Stimulated activated CD4-positive, alpha-beta T cell treated with anti-CD3 and anti-CD28 coated beads, Interleukin-12 subunit alpha, Interleukin-12 subunit beta, amount 100 ng/mL, for 4 hours (primary cell): ENCODE measurements at regions not wholly inside any gene's neighbourhood (a gene's known extent, or its start where the extent isn't known, plus 50 kb on each side); places are given as distances from the start of the nearest gene placed in this dataset.
"Not testable (repeated sequence)": the region's sequence is repeated elsewhere in the genome, so short reads cannot be mapped to it uniquely, and the experiment has no call there.

Source experiments
- DNase-seq: peaks from one replicate; pipeline ENCODE4 v3.0.0-alpha.2; 2020

DNA sequence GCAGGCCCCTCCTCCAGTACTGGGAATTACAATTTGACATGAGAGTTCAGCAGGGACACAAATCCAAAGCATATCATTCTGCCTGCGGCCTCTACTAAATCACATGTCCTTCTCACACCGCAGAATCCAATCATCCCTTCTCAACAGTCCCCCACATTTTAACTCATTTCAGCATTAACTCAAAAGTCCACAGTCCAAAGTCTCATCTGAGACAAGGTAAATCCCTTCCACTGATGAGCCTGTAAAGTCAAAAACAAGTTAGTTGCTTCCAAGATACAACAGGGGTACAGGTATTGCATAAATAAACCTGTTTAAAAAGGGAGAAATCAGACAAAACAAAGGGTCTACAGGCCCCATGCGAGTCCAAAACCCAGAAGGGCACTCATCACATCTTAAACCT lies 64.0 kb downstream of the EBNA1BP2 start:
- DNase-seq = no peak

- no peak for DNase-seq
These were observed 64.4 kb downstream of the EBNA1BP2 start for GRCh38 chr1:43107664-43108063.

GRCh38 chr1:43104027-43104763 lies 67.9 kb downstream of the EBNA1BP2 start:
- no peak for DNase-seq

GRCh38 chr1:43101061-43101460 lies 71.0 kb downstream of the EBNA1BP2 start:
- no peak for DNase-seq

DNA sequence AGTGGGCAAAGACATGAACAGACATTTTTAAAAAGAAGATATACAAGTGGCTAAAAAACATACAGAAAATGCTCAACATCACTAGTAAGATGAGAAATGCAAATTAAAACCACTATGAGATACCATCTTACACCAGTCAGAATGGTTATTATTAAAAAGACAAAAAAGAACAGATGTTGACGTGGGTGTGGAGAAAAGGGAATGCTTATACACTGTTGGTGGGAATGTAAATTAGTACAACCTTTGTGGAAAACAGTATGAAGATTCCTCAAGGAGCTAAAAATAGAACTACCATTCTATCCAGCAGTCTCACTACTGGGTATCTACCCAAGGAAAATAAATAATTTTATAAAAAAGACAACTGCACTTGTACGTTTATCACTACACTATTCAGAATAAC lies 73.9 kb downstream of the EBNA1BP2 start:
- DNase-seq = no peak

GRCh38 chr1:43096528-43096927 lies 75.6 kb downstream of the EBNA1BP2 start:
- not testable (repeated sequence) for DNase-seq

GRCh38 chr1:43090812-43091211 lies 81.3 kb downstream of the EBNA1BP2 start:
- DNase-seq = not testable (repeated sequence)

DNA sequence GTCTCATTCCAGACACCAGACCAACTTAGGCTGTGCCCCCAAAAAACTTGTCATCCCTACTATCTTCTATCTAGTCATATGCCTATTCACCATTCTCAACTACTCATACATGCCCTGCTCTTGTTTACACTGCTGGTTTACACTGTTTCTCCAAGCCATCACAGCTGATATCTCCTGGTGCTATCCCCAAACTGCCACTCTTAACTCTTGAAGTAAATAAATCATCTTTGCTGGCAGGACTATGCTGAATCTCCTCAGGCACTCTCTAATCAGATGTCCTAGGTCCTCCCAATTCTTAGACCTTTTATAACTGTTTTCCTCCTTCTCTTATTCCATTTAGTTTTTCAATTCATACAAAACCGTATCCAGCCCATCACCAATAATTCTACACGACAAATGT lies 81.9 kb downstream of the EBNA1BP2 start:
- DNase-seq = not testable (repeated sequence)

DNA sequence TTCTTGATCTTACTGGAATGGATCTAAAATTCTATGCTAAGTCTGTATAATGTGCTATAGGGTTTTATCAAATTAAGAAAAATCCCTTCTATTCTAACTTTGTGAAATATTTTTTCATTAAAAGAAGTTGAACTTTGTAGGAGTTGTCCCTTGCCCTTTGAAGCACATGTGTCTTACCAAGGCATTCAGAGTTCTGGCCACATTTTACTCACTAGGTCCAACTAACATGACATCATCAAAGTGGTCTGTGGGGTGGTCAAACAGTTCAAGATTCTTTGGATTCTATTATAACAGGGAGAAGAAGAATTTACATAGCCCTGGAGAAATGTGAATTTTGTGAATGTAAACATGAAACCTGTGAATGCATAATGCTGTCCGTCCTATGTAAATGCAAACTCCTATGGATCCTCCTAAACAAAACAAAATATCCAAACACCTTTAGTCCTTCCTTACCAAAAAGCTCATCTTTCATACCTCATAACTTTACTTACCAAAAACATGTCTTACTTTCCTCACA lies 88.7 kb downstream of the EBNA1BP2 start:
- no peak for DNase-seq

DNA sequence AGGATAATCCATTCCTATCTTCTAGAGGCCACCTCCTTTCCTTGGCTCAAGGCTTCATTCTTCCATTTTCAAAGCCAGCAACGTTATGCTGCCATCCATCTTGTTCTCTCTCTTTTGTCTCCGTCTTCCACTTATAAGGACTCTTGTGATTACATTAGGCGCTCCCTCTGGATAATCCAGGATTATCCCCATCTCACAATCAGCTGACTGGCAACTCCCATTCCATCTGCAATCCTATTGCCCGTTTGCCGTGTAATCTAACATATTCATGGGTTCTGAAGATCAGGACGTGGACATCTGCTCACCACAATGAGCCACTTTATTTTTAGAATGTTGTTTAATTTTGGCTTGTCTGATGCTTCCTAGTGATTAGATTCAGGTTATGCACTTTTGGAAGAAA lies 89.3 kb downstream of the EBNA1BP2 start:
- no peak for DNase-seq

- no peak for DNase-seq
These were observed 94.8 kb downstream of the EBNA1BP2 start for GRCh38 chr1:43077273-43077672.

- DNase-seq = no peak
These were observed 97.4 kb downstream of the EBNA1BP2 start for GRCh38 chr1:43074709-43075108.

GRCh38 chr1:43074244-43074643 lies 97.8 kb downstream of the EBNA1BP2 start:
- no peak for DNase-seq

GRCh38 chr1:43073490-43074230 lies 98.4 kb downstream of the EBNA1BP2 start:
- peak; percentile 61 for DNase-seq

DNA sequence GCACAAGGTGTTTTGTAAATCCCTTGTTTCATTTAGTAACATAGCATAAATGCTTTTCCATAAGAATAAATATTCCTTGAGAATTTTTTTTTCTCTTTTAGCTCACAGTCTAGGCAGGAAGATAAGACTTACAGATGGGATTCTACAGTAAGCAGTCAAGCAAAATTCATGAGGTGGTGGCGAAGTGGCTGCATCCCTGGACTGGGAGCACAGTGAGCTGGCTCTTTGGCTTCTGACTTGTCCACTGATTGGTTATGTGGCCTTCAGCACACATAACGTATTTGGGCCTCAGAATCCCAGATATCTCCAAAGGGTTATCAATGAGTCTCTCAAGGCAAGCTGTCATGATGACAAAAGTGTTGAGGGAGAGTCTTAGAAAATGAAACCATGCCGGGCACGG lies 99.8 kb downstream of the EBNA1BP2 start:
- DNase-seq = no peak

GRCh38 chr1:43071241-43071640 lies 100.8 kb downstream of the EBNA1BP2 start:
- DNase-seq = no peak

GRCh38 chr1:43069461-43070050 lies 102.5 kb downstream of the EBNA1BP2 start:
- DNase-seq = no peak

DNA sequence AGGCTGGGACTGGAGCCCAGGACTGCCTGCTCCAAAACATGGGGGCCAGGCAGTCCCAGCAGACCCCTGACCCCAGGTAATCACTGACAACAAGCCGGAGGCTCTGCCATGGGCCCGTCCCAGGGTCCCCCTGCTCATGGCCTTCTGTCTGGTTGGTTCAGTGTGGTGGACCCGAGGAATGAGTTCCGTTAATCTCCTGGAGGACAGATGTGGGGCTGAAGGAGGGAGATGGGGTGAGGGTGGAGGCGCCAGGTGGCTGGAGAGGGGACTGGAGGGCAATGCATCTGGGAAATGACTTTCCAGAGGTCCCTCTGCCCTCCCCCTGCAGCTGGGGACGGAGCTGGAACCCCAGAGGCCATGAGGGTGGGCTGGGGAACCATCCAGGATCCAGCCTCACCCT lies 103.2 kb downstream of the EBNA1BP2 start:
- no peak for DNase-seq

GRCh38 chr1:43067977-43068751 lies 103.9 kb downstream of the EBNA1BP2 start:
- DNase-seq = no peak

DNA sequence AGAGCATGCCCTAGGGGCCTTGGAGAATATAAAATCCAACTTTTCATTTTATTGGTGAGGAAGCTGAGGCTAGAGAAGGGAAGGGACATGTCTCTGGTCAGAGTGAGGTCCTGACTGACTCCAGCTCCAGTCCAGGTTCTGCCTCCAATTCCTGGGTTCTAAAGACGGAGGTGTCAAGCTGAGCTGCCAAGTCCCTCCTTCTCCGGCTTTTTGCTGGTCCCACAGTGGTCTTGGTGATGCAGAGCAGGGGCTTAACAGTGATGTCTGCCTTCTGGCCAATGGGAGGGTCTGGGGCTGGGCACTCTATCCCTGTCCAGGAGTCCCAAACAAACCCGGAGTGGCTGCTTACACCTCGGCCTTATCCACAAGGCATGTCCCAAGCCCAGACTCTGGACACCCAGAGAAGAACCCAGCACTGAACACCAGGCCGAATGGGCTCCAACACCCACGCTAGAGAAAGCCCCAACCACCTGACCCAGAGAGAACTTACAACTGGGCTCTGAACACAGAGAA lies 104.8 kb downstream of the EBNA1BP2 start:
- no peak for DNase-seq

GRCh38 chr1:43066578-43066977 lies 105.5 kb downstream of the EBNA1BP2 start:
- no peak for DNase-seq

GRCh38 chr1:43065616-43066399 lies 106.3 kb downstream of the EBNA1BP2 start:
- DNase-seq = no peak
